Skeletal muscle cell (primary cell): ENCODE measurements at regions not wholly inside any gene's neighbourhood (a gene's known extent, or its start where the extent isn't known, plus 50 kb on each side); places are given as distances from the start of the nearest gene placed in this dataset.

Experiments used
- DNase-seq: peaks from one replicate; pipeline ENCODE4 v3.0.0-alpha.2; 2010; ENCODE audit warnings: low read depth
- H3K4me3 ChIP-seq: 2 replicates; pipeline ENCODE4 v1.5.1; 2011; ENCODE audit warnings: low read depth, mild to moderate bottlenecking, control low read depth, low read length, moderate library complexity

- no peak for DNase-seq
- H3K4me3 ChIP-seq = no peak overlapping the region
These were observed 587.0 kb downstream of the CDH18 start for GRCh38 chr5:19401032-19401431.

DNA sequence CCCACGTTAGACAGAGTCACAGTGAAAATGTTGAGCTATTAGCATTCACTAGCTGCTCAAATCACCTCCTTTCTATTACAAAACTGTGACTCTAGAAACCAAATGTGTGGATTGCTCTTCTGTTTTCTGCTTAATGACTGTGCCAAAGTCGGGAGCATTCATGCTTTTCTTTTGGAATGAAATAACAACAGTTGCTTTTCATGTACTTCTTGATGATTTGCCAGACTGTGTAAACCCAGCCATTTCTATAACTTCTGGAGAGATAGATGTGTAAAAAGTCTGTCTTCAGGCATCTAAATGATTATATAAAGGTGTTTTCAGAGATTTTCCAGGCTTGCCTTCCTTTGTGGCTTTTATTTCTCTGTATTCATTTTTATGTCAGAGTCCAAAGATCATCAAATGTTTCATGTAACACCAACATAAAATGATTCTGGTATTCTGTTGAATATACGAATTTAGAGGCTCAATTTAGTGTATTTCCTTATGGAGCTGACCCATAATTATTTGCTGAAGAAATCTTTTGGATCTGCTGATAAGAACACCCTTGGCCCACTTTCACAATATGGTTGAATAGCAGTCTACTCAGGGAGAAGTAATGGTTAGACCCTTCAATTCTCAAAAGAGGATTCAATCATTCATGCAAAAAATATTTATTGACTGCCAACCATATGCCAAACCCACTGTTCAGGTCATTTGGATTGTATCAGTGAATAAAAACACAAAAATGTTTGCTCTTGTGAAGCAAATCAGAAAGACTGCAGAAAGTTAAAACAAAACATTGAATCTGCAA lies 581.2 kb downstream of the CDH18 start:
- DNase-seq = no peak

DNA sequence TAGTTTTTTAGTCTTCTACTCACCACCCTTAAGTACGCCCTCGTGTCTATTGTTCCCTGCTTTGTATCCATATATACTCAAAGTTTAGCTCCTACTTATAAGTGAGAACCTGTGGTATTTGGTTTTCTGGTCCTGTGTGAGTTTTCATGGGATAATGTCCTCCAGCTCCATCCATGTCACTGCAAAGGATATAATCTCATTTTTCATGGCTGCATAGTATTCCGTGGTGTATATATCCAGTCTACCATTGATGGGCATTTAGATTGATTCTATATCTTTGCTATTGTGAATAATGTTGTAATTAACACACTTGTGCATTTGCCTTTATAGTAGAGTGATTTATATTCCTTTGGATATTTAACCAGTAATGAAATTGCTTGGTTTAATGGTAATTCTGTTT lies 579.9 kb downstream of the CDH18 start:
- DNase-seq = no peak
- no peak overlapping the region for H3K4me3 ChIP-seq

More for the DNA sequence above, 581.2 kb downstream of the CDH18 start:
- no peak overlapping the region for H3K4me3 ChIP-seq

GRCh38 chr5:19411936-19412335 lies 576.1 kb downstream of the CDH18 start:
- H3K4me3 ChIP-seq = no peak overlapping the region
- no peak for DNase-seq
